Mammary epithelial cell (primary cell): ENCODE measurements at regions not wholly inside any gene's neighbourhood (a gene's known extent, or its start where the extent isn't known, plus 50 kb on each side); places are given as distances from the start of the nearest gene placed in this dataset.

Experiments used
- EZH2 ChIP-seq: IDR thresholded peaks from 2 replicates; pipeline ENCODE4 v1.6.1; 2012; ENCODE audit warnings: low read length, inconsistent platforms, borderline replicate concordance
- TF ChIP-seq, protein P1 (sequence below), 2 donors: IDR thresholded peaks in 1 of 2; conservative IDR thresholded peaks in 1 of 2; 2 replicates each; pipeline ENCODE4 v1.5.1; 2011 to 2012; ENCODE audit warnings: inconsistent platforms in 2 of 2, low read length in 2 of 2, mild to moderate bottlenecking in 2 of 2, control low read depth in 1 of 2, low read depth in 1 of 2; ENCODE audit not compliant: insufficient read depth in 1 of 2; ENCODE audit errors: extremely low read depth in 1 of 2

DNA sequence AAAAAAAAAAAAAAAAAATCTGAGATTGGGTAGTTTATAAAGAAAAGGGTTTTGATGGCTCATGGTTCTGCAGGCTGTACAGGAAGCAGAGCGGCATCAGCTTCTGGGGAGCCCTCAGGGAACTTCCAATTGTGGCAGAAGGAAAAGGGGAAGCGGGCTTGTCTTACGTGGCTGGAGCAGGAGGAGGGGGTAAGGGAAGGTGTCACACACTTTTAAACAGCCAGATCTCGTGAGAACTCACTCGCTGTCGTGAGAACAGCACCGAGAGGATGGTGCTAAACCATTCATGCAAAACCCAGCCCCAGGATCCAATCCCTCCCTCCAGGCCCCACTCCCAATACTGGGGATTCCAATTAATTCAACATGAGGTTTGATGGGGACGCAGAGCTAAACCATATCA is 806.2 kb downstream of the TBC1D22A start:
- TF ChIP-seq, protein P1, sequence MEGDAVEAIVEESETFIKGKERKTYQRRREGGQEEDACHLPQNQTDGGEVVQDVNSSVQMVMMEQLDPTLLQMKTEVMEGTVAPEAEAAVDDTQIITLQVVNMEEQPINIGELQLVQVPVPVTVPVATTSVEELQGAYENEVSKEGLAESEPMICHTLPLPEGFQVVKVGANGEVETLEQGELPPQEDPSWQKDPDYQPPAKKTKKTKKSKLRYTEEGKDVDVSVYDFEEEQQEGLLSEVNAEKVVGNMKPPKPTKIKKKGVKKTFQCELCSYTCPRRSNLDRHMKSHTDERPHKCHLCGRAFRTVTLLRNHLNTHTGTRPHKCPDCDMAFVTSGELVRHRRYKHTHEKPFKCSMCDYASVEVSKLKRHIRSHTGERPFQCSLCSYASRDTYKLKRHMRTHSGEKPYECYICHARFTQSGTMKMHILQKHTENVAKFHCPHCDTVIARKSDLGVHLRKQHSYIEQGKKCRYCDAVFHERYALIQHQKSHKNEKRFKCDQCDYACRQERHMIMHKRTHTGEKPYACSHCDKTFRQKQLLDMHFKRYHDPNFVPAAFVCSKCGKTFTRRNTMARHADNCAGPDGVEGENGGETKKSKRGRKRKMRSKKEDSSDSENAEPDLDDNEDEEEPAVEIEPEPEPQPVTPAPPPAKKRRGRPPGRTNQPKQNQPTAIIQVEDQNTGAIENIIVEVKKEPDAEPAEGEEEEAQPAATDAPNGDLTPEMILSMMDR (conservative IDR thresholded peaks at IDR 0.05 in 1 of 2, IDR thresholded peaks at IDR 0.05 in 1 of 2; ENCODE audit: extremely low read depth in 1 of 2, insufficient read depth in 1 of 2, low read depth in 1 of 2, low read length in 2 of 2): no peak
- no peak for TF ChIP-seq EZH2
